ENCODE measurements at regions not wholly inside any gene's neighbourhood (a gene's known extent, or its start where the extent isn't known, plus 50 kb on each side); places are given as distances from the start of the nearest gene placed in this dataset.

DNA sequence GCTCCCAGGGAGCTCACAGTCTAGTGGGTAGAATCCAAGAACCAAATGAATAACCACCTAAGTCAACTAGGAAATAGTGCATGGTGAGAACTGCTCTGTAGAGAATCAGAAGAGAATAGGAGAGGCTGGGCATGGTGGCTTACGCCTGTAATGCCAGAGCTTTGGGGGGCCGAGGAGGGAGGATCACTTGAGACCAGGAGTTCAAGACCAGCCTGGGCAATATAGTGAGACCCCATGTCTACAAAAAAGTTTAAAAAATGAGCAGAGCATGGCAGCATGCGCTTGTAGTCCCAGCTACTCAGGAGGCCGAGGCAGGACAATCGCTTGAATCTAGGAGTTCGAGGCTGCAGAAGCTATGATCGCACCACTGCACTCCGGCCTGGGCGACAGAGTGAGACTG, 122.3 kb upstream of the IRF2BP2 start:
- DNase-seq (ENCODE audit: low read depth) = no peak
- TF ChIP-seq, protein P1, sequence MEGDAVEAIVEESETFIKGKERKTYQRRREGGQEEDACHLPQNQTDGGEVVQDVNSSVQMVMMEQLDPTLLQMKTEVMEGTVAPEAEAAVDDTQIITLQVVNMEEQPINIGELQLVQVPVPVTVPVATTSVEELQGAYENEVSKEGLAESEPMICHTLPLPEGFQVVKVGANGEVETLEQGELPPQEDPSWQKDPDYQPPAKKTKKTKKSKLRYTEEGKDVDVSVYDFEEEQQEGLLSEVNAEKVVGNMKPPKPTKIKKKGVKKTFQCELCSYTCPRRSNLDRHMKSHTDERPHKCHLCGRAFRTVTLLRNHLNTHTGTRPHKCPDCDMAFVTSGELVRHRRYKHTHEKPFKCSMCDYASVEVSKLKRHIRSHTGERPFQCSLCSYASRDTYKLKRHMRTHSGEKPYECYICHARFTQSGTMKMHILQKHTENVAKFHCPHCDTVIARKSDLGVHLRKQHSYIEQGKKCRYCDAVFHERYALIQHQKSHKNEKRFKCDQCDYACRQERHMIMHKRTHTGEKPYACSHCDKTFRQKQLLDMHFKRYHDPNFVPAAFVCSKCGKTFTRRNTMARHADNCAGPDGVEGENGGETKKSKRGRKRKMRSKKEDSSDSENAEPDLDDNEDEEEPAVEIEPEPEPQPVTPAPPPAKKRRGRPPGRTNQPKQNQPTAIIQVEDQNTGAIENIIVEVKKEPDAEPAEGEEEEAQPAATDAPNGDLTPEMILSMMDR (IDR thresholded peaks at IDR 0.05; ENCODE audit: control insufficient read depth, insufficient read depth, low read depth, low read length, missing control alignments) = no peak
- H3K4me3 ChIP-seq (ENCODE audit: control insufficient read depth, low read depth, low read length) = no peak overlapping the region

DNA sequence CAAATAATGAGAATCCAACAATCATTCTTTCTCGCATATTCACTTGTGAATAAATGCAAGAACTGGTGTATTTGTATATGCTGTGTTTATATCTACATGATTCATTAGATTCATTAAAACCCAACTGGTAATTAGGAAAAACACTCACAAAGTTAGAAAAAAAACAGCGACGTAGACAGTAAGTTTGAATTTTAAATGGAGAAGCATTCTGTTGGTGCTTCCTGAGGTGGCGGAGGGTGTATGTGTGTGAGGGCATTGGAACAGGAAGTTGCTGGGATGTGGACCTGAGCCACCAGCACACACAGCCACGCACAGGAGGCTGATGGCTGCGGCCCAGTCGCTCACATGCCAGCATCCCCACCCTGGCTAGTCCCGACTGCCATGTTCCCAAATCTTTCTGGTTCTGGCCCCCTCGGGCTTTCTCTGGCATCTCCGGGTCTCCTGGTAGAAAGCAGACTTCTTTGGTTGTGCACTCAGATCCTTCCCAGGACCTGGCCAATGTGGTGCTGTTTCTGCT, 121.6 kb upstream of the IRF2BP2 start:
- TF ChIP-seq, protein P1 (IDR thresholded peaks at IDR 0.05; ENCODE audit: control insufficient read depth, insufficient read depth, low read depth, low read length, missing control alignments) = no peak
- DNase-seq (ENCODE audit: low read depth) = no peak
- no peak overlapping the region for H3K4me3 ChIP-seq (ENCODE audit: control insufficient read depth, low read depth, low read length)

DNA sequence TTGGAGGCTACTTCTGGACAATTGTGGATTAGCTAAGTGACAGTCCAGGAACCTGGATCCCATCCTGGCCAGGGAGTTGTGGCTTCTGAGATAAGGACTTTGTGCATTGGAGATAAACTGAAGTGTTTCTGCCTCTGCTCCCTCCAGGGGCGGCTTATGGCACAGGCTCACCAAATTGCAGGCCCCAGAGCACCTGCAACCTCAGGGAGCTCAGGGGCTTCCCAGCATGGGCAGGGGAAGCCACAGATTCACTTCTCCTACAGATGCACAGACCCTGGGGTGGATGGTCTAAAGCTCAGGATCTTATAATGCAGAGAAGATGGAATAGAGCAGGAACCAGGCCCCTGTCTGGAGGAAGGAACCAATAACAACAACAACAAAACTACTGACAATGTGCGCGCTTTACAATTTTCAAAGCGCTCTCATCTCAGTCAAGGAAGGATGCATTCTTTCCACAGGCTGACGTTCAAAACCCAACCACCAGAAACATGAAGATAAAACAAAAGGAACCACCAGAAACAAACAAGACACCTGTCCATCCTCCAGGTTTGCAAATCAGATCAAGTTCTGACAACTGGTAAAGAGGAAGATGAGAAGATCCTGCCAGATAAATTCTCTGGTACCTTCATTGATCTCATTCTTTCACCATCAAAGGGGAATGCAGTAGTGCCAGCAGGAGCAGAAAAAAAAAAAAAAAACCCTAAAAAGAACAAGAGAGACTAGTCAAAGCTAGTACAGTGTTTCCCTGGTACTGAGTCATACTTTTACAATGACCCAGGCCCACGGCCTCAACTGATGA, 121.0 kb upstream of the IRF2BP2 start:
- no peak overlapping the region for H3K4me3 ChIP-seq (ENCODE audit: control insufficient read depth, low read depth, low read length)
- TF ChIP-seq, protein P1 (IDR thresholded peaks at IDR 0.05; ENCODE audit: control insufficient read depth, insufficient read depth, low read depth, low read length, missing control alignments) = no peak
- peak; percentile 61 for DNase-seq (ENCODE audit: low read depth)

DNA sequence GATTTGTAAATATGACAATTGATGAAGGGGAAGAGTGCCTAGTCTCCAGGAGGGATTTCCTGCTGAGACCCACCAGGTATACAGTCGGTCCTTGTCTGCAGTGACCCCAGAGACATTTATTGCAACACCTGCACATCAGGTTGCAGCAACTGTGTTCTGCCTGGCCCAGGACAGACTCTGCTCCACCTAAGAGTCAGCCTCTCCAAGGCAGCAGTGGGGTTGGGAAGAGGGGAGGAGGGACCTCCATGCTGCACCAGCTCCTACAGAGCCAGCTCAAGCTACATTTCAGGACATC, 120.4 kb upstream of the IRF2BP2 start:
- no peak overlapping the region for H3K4me3 ChIP-seq (ENCODE audit: control insufficient read depth, low read depth, low read length)
- no peak for DNase-seq (ENCODE audit: low read depth)
- TF ChIP-seq, protein P1 (IDR thresholded peaks at IDR 0.05; ENCODE audit: control insufficient read depth, insufficient read depth, low read depth, low read length, missing control alignments) = no peak

DNA sequence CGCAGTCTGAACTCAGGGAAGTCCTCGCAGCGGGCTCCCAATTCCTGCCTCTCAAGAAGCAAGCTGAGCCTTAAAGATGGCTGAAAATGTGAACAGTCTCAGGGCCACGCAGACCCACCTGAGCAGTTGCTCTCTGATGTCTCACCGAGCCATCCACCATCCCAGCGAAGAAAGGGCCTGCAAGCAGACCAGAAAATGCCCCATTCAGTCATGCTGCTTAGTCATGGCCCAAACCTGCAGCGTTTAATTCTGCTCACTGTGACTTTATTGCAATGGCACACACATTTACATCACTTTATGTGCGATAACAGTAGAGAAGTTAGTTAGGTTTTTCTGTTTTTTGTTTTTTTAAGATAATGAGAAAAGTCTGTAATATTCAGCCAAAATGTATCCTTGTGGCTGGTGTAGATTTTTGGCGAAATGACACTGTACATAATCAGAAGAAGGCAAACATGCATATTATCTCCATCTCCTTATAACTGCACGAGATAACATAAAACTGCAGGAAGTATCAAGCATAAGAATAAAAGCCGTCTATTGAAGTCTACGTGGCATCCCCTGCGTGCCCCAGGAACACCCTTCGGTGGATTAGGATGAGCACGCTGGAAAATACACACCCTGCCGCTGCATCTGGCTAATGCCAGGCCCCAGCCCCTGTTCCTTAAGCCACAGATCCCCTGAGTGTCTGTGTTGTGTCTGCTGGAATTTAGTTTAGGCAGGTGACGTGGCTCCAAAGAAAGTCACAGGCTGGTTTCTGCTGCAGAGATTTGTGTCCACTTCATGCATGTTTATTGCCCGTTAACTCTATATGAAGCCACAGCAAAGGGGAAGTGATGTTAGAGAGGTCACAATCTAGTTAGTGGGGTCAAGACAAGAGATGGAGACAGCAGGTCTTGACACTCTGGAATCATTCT, 119.8 kb upstream of the IRF2BP2 start:
- TF ChIP-seq, protein P1 (IDR thresholded peaks at IDR 0.05; ENCODE audit: control insufficient read depth, insufficient read depth, low read depth, low read length, missing control alignments) = no peak
- no peak overlapping the region for H3K4me3 ChIP-seq (ENCODE audit: control insufficient read depth, low read depth, low read length)
- no peak for DNase-seq (ENCODE audit: low read depth)

DNA sequence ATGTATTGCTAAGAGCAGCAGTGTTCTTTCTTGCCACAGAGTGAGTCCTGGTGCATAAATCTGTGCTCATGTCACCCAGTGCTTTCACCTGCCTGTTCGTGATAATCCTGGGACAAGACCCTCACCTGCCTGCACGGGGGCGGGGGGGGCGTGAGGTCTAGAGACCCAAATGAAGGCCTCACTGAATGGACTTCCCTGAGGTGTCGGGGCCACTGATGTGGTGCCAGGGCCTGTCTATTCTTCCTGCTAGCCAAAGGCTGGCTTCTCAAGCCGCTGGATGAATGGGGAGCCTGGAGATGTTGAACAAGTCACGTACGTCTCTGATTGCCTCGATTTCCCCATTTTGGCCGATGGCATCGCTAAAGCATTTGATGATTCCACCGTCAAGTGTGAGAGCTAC, 118.8 kb upstream of the IRF2BP2 start:
- TF ChIP-seq, protein P1 (IDR thresholded peaks at IDR 0.05; ENCODE audit: control insufficient read depth, insufficient read depth, low read depth, low read length, missing control alignments) = no peak
- DNase-seq (ENCODE audit: low read depth) = no peak
- no peak overlapping the region for H3K4me3 ChIP-seq (ENCODE audit: control insufficient read depth, low read depth, low read length)
